GM18498 (cell line): ENCODE measurements at regions not wholly inside any gene's neighbourhood (a gene's known extent, or its start where the extent isn't known, plus 50 kb on each side); places are given as distances from the start of the nearest gene placed in this dataset.
"Not testable (repeated sequence)": the region's sequence is repeated elsewhere in the genome, so short reads cannot be mapped to it uniquely, and the experiment has no call there.

ENCODE experiments used
- ATAC-seq: cut with Tn5 transposase; IDR thresholded peaks from one replicate; pipeline ENCODE4 v1.9.1; 2021; ENCODE audit warnings: mild to moderate bottlenecking, moderate library complexity; ENCODE audit not compliant: unreplicated experiment

DNA sequence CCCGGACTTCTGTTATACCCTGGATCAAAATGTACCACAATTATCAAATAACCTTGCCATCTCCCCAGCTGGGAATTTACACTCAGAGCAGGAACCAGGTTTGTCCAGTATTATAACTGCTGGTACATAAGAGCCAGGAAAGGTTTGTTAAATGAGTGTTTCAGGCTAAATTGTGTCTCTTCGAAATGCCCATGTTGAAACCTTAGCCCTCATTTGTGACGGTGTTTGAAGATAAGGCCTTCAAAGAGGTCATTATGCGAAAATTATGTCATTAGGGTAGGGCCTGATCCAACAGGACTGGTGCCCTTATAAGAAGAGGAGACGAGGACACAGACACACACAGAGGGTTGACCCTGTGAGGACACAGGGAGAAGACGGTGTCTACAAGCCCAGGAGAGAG lies 73.5 kb upstream of the DHRSX start:
- no peak for ATAC-seq

DNA sequence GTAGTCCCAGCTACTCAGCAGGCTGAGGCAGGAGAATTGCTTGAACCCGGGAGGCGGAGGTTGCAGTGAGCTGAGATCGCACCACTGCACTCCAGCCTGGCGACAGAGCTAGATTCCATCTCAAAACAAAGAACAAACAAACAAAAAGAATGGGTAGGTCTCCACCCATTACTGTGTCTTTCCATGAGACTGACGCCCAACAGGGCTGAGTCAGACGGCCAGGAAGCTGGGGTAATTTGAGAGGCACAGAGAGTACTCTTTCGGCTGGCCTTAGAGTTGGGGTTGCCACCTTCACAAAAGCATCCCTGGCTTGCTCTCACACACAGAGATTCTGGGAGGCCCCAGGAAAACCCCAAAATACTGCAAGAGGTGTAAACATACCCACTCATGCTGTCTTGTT lies 72.0 kb upstream of the DHRSX start:
- ATAC-seq = no peak

DNA sequence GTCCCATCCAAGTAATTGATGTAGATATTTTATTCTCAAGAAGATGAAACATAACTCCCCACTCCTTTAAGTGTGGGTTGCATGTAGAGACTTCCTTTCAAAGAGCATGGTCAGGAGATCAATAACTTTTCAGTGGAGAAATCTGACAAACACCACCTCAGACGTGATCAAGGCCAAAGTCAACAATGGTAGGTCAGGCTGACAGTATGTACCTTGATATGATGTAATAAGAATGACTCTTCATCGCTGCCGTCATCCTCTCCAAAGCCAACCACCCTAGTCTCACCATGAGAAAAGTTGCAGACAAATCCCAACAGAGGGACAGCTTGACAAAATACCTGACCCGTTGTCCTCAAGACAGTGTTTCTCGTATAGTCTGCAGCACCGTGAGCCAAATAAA lies 67.3 kb upstream of the DHRSX start:
- no peak for ATAC-seq

DNA sequence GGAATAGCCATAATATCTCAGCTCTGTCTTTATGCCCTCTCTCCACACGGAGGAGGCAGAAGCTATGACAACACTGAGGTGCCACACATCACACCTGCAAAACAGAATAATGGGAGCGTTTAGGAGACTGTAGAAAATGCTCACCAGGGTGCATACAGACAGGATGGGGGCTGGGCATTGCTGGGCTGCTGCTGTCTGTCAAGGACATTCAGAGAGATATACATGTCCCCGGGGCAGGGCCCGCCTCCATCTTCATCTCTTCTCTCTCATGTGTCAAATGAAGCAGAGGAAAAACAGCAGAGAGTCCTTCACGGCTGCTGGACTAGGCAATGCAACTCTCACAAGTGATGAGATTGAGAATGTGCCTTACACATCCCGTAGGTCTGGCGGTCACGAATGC lies 65.3 kb upstream of the DHRSX start:
- no peak for ATAC-seq

DNA sequence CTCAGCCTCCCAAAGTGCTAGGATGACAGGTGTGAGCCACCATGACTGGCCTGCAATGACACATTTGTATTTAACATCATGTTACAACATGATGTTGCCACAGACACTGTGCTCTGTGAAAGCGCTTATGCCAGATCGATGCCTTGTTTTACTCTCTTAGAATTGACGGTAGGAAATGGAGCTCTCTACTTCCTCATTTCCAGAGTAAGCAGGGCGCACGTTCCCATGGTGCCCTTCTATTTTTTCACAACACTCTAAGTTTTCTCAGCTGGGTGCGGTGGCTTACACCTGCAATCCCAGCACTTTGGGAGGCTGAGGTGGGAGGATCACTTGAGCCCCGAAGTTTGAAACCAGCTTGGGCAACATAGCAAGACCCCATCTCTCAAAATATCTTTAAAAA lies 60.7 kb upstream of the DHRSX start:
- no peak for ATAC-seq

GRCh38 chrX:2559124-2559523 lies 58.3 kb upstream of the DHRSX start:
- no peak for ATAC-seq

DNA sequence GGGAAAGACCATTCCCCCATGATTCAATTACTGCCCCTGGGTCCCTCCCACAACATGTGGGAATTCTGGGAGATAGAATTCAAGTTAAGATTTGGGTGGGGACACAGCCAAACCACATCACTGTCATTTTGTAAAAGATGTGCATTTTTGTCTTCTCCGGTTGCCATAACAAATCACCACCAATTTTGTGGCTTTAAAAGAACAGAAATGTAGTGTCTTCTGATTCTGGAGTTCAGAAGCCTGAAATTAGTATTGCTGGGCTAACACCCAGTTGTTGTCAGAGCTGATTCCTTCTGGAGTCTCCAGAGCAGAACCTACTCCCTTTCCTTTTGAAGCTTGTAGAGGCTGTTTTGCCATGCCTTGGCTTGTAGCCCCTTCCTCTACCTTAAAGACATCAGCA lies 54.1 kb upstream of the DHRSX start:
- no peak for ATAC-seq

- not testable (repeated sequence) for ATAC-seq
Observed at GRCh38 chrX:2554066-2554465, 53.3 kb upstream of the DHRSX start.

DNA sequence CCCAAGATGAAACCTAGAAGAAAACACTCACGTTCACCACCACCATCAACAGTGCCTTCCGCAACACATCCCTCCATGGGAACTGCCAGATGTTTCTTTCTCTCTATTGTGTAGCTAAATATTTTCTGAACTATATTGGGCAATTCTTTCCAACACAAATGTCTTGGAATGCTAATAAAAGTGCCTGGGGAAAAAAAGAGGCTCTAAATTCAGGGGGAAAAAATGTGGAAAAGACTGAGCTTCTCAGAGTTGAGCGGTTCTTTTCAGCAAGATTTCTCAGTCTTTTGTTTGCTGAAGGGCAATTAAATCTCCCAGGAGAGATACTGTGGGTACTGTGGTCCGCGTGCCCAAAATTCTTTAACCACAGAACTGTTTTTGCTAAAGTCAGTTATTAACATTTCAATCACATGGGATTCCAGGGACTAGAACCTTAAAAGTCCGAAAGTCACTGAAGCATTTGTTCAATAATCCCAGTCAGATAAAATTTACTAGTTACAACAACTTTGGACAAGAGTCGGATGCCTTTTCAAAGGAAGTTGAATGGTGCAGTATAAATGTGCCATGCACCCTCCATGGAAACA lies 51.9 kb upstream of the DHRSX start:
- no peak for ATAC-seq

- ATAC-seq = no peak
Observed at GRCh38 chrX:2550328-2551020, 49.7 kb upstream of the DHRSX start.
